ENCODE measurements at regions not wholly inside any gene's neighbourhood (a gene's known extent, or its start where the extent isn't known, plus 50 kb on each side); places are given as distances from the start of the nearest gene placed in this dataset.

- no peak overlapping the region for H3K27ac ChIP-seq (ENCODE audit: low read depth, low read length, poor library complexity, severe bottlenecking)
- no TSS peak for BruUV-seq (replicated peaks)
- no peaks in the 10 kb centered on the region for H4K20me1 ChIP-seq (ENCODE audit: insufficient read depth, low read length)
- H3K4me2 ChIP-seq (ENCODE audit: low read length) = no peak overlapping the region
- H3K4me1 ChIP-seq (ENCODE audit: insufficient read depth, low read length, poor library complexity, severe bottlenecking) = no peaks in the 10 kb centered on the region
- no peak for DNase-seq (ENCODE audit: low spot score)
- intact Hi-C loops (cut with micrococcal nuclease; ENCODE audit: unreplicated experiment) = no loop called here
- ChIA-PET POLR2A (interaction anchor here (0.8 kb wide), 1 partner anchor 28 kb away, joined by 3 read pairs; no protein-coding TSS in a partner anchor), CTCF (ENCODE audit: unreplicated experiment) (no interaction called here)
- no peaks in the 10 kb centered on the region for H3K79me2 ChIP-seq (ENCODE audit: insufficient read depth, low read depth, low read length)
- TF ChIP-seq CTCF (conservative IDR thresholded peaks at IDR 0.05; ENCODE audit: low read length) (no peak), EZH2phosphoT487 (IDR thresholded peaks at IDR 0.05; ENCODE audit: borderline replicate concordance, low read depth, low read length) (no peak)
- no peaks in the 10 kb centered on the region for H3K9me3 ChIP-seq (ENCODE audit: low read length)
- H3K9me2 ChIP-seq (ENCODE audit: insufficient read depth, low read length) = no peaks in the 10 kb centered on the region
- no peak overlapping the region for H2AFZ ChIP-seq (ENCODE audit: low read length)
- H3K36me3 ChIP-seq (ENCODE audit: insufficient read depth, low read length) = no peaks in the 10 kb centered on the region
- no peak overlapping the region for H3K4me3 ChIP-seq (ENCODE audit: low read depth, low read length, poor library complexity, severe bottlenecking)
Measured at GRCh38 chr6:153251326-153251725, 120.2 kb upstream of the RGS17 start.

DNA sequence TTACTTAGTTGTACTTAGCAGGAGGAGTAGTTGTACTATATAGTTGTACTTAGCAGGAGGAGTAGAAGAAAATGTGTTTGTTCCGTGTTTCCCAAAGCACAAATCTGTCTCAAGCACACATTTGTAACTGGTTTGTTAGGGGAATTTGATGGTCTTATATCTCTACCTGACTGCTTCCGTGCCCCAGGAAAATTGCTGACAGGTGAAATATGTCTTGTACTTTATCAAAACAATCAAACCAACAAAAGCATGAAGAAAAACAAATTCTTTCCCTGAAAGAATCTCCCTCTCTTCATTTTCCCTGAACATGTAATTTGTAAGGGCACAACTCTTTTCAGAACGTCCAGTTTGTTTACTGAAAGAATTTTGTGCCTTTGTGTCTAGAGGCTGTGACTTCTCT lies 106.6 kb upstream of the RGS17 start:
- ChIA-PET POLR2A (no interaction called here), CTCF (ENCODE audit: unreplicated experiment) (no interaction called here)
- Histone ChIP-seq H3K9me2 (ENCODE audit: insufficient read depth, low read length) (no peaks in the 10 kb centered on the region), H3K36me3 (ENCODE audit: insufficient read depth, low read length) (no peaks in the 10 kb centered on the region), H2AFZ (ENCODE audit: low read length) (no peak overlapping the region), H3K27ac (ENCODE audit: low read depth, low read length, poor library complexity, severe bottlenecking) (no peak overlapping the region), H3K79me2 (ENCODE audit: insufficient read depth, low read depth, low read length) (no peaks in the 10 kb centered on the region), H3K4me2 (ENCODE audit: low read length) (no peak overlapping the region), H3K4me3 (ENCODE audit: low read depth, low read length, poor library complexity, severe bottlenecking) (no peak overlapping the region), H3K9me3 (ENCODE audit: low read length) (no peaks in the 10 kb centered on the region), H3K4me1 (ENCODE audit: insufficient read depth, low read length, poor library complexity, severe bottlenecking) (no peaks in the 10 kb centered on the region), H4K20me1 (ENCODE audit: insufficient read depth, low read length) (no peaks in the 10 kb centered on the region)
- TF ChIP-seq EZH2phosphoT487 (IDR thresholded peaks at IDR 0.05; ENCODE audit: borderline replicate concordance, low read depth, low read length) = no peak
- no peak for TF ChIP-seq CTCF (conservative IDR thresholded peaks at IDR 0.05; ENCODE audit: low read length)
- no peak for DNase-seq (ENCODE audit: low spot score)
- intact Hi-C loops (cut with micrococcal nuclease; ENCODE audit: unreplicated experiment) = no loop called here
- no TSS peak for BruUV-seq (replicated peaks)

DNA sequence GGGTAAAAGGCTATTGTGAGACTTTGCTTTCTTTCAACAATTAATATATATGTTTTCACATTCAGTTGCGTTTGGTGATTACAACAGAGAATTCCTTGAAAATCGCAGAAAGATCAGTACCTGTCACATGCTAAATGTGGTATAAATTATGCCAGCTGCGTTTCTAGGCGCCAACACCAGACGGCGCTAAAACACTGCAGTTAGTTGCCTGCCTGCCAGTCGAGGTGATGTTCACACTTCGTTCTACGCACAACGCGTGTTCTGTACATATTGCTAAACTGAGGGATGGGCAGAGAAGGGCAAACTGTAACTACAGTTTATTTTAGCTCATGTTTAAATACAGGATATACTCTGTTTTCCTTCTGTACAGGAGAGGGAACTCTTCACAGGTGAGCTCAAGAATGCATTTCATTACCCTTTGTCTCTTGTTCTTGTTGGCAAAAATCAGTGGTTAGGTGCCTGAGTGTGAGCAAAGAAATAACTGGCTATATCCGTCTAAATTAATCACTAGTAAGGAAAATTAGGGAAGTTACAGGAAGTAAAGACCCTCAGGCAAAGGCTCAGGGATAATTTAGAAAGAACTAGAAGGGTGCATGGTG lies 100.1 kb upstream of the RGS17 start:
- H3K4me2 ChIP-seq (ENCODE audit: low read length) = no peak overlapping the region
- POLR2A ChIA-PET = no interaction called here
- no peaks in the 10 kb centered on the region for H3K36me3 ChIP-seq (ENCODE audit: insufficient read depth, low read length)
- H4K20me1 ChIP-seq (ENCODE audit: insufficient read depth, low read length) = no peaks in the 10 kb centered on the region
- peak; percentile 15 for DNase-seq (ENCODE audit: low spot score)
- CTCF ChIA-PET (ENCODE audit: unreplicated experiment) = no interaction called here
- no peaks in the 10 kb centered on the region for H3K4me1 ChIP-seq (ENCODE audit: insufficient read depth, low read length, poor library complexity, severe bottlenecking)
- no peaks in the 10 kb centered on the region for H3K9me2 ChIP-seq (ENCODE audit: insufficient read depth, low read length)
- H2AFZ ChIP-seq (ENCODE audit: low read length) = no peak overlapping the region
- no peaks in the 10 kb centered on the region for H3K9me3 ChIP-seq (ENCODE audit: low read length)
- no peak overlapping the region for H3K4me3 ChIP-seq (ENCODE audit: low read depth, low read length, poor library complexity, severe bottlenecking)
- H3K27ac ChIP-seq (ENCODE audit: low read depth, low read length, poor library complexity, severe bottlenecking) = no peak overlapping the region
- no TSS peak for BruUV-seq (replicated peaks)
- no peak for TF ChIP-seq EZH2phosphoT487 (IDR thresholded peaks at IDR 0.05; ENCODE audit: borderline replicate concordance, low read depth, low read length)
- TF ChIP-seq CTCF (conservative IDR thresholded peaks at IDR 0.05; ENCODE audit: low read length) = peak; percentile 82
- intact Hi-C loops (cut with micrococcal nuclease; ENCODE audit: unreplicated experiment) = loop anchor here (5.0 kb wide), 1 partner anchor 81 kb away; no protein-coding TSS in a partner anchor
- no peaks in the 10 kb centered on the region for H3K79me2 ChIP-seq (ENCODE audit: insufficient read depth, low read depth, low read length)
